Activated naive CD4-positive, alpha-beta T cell treated with anti-CD3 and anti-CD28 coated beads, Interleukin-2, amount 50 U/mL, for 72 hours (primary cell): ENCODE measurements at regions not wholly inside any gene's neighbourhood (a gene's known extent, or its start where the extent isn't known, plus 50 kb on each side); places are given as distances from the start of the nearest gene placed in this dataset.
"Not testable (repeated sequence)": the region's sequence is repeated elsewhere in the genome, so short reads cannot be mapped to it uniquely, and the experiment has no call there.

Experiments
- ATAC-seq, 2 donors: fragments of 150-1000 bp; cut with Tn5 transposase; 2 replicates each; pipeline ENCODE4 v1.10.0; 2021; ENCODE audit warnings: mild to moderate bottlenecking in 2 of 2, moderate library complexity in 2 of 2
- DNase-seq, 2 donors: peaks; one replicate each; pipeline ENCODE4 v3.0.0; 2021 to 2022; ENCODE audit warnings: low spot score in 2 of 2
- H3K27ac Mint-ChIP-seq, 2 donors: one replicate each; pipeline ENCODE4 v1.8.0; 2022; ENCODE audit warnings: mild to moderate bottlenecking in 2 of 2, mixed read lengths in 2 of 2
- H3K36me3 Mint-ChIP-seq, 2 donors: one replicate each; pipeline ENCODE4 v1.8.0; 2022; ENCODE audit warnings: mixed read lengths in 2 of 2
- H3K9me3 Mint-ChIP-seq, 2 donors: one replicate each; pipeline ENCODE4 v1.8.0; 2022; ENCODE audit warnings: mixed read lengths in 2 of 2

GRCh38 chr4:85177092-85177491, 210.6 kb upstream of the WDFY3 start:
- Mint-ChIP-seq H3K27ac (no peak overlapping the region), H3K9me3 (peaks cover 0 to 15% of the 10 kb centered on the region in 2 donors), H3K36me3 (no peaks in the 10 kb centered on the region)
- DNase-seq, result no peak
- ATAC-seq, result no peak

DNA sequence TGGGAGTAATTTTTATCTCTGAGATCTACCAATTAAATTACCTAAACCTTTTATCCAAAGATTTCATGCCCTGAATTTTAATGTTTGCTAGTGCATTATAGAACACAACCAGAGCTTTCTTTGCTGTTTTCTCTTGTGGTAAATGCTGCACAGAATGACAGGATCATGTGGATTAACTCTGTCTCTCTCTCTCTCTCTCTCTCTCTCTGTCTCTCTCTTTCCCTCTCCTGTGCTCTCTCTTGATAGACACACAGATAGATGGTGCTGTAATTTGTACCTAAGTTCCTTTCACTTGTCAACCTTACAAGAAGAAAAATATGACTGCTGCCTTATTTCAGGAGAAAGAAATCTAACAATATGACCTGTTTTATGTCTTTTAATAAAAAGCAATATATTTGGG, 211.2 kb upstream of the WDFY3 start:
- H3K27ac Mint-ChIP-seq, result no peak overlapping the region
- no peak for DNase-seq
- ATAC-seq, result no peak
- H3K36me3 Mint-ChIP-seq, result no peaks in the 10 kb centered on the region
- H3K9me3 Mint-ChIP-seq, result peaks cover 0 to 15% of the 10 kb centered on the region in 2 donors

GRCh38 chr4:85180533-85180932, 214.0 kb upstream of the WDFY3 start:
- Mint-ChIP-seq H3K36me3 (no peaks in the 10 kb centered on the region), H3K9me3 (peaks cover 0 to 9% of the 10 kb centered on the region in 2 donors), H3K27ac (no peak overlapping the region)
- no peak for DNase-seq
- no peak for ATAC-seq

GRCh38 chr4:85187106-85187505, 220.6 kb upstream of the WDFY3 start:
- no peak overlapping the region for H3K27ac Mint-ChIP-seq
- H3K9me3 Mint-ChIP-seq, result peaks cover 3 to 20% of the 10 kb centered on the region in 2 donors
- peaks cover 0 to 4% of the 10 kb centered on the region in 2 donors for H3K36me3 Mint-ChIP-seq
- ATAC-seq (no peak), DNase-seq (no peak)

- not testable (repeated sequence) for DNase-seq, H3K27ac Mint-ChIP-seq, ATAC-seq
- peaks cover 30 to 32% of the 10 kb centered on the region in 2 donors for H3K9me3 Mint-ChIP-seq
- peaks cover 0 to 32% of the 10 kb centered on the region in 2 donors for H3K36me3 Mint-ChIP-seq
Measured at GRCh38 chr4:85196015-85196414, 229.5 kb upstream of the WDFY3 start.

DNA sequence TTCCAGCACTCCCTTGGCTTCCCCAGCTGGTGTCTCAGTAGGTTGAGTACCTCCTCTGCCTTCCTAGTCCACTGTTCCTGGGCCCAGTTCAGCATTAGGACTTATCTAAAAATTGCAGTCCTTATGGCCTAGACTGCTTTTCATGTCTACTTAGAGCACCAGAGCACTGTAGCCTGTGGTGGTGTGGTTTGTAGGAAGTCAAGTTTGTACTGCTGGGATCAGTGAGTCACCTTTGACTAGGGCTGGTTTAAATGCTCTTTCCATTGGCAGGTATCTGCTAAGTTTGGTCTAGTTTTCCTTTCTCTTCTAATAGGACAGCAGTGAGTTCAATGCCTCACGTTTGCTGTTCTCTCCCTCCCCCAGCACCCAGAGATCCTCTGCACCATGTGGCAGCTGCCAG, 233.6 kb upstream of the WDFY3 start:
- no peak for ATAC-seq
- no peak for DNase-seq
- peaks cover 0 to 24% of the 10 kb centered on the region in 2 donors for H3K36me3 Mint-ChIP-seq

DNA sequence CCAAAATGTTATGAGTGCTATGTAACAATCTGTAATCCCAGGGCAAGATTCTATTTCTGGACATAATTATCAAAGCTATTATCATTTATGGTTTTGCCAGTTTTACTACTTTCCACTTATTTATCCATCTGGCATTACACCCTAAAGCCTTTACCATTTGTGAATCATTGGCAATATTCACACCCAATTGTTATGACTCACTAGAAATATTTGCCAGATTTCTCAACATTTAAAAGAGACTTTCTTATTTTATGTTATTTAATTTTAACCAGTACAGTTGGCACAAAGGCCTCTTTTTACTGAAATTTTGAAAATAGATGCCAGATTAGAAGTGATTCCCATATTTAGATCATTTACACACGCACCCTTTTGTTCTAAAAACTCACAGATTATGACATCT, 242.7 kb upstream of the WDFY3 start:
- Mint-ChIP-seq H3K36me3 (peaks cover 6 to 10% of the 10 kb centered on the region in 2 donors), H3K27ac (no peak overlapping the region), H3K9me3 (peaks cover 23 to 33% of the 10 kb centered on the region in 2 donors)
- DNase-seq, result no peak
- ATAC-seq, result no peak

More for the DNA sequence above, 233.6 kb upstream of the WDFY3 start:
- peaks cover 27 to 35% of the 10 kb centered on the region in 2 donors for H3K9me3 Mint-ChIP-seq
- no peak overlapping the region for H3K27ac Mint-ChIP-seq

DNA sequence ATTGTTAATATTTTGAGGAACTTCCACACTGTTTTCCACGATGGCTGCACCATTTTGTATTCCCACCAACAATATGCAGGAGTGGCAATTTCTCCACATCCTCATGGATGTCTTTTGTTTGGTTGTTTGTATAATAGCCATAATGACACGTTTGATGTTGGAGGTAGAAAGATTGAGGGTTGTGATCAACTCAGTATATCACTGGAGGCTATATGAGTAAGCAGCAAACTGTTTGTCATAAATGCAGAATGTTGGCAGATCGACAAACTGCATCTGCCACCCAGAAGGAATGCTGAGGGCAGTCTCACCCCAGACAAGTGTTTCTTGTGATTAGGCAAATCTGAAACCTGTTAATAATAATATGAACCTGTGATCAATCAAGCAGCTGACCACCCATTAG, 243.9 kb upstream of the WDFY3 start:
- no peak overlapping the region for H3K27ac Mint-ChIP-seq
- no peak for ATAC-seq
- H3K9me3 Mint-ChIP-seq, result peaks cover 18 to 32% of the 10 kb centered on the region in 2 donors
- no peak for DNase-seq
- peaks cover 6 to 10% of the 10 kb centered on the region in 2 donors for H3K36me3 Mint-ChIP-seq

GRCh38 chr4:85216571-85216970, 250.1 kb upstream of the WDFY3 start:
- not testable (repeated sequence) for ATAC-seq, H3K27ac Mint-ChIP-seq, H3K36me3 Mint-ChIP-seq, DNase-seq
- H3K9me3 Mint-ChIP-seq, result peaks cover 25 to 38% of the 10 kb centered on the region in 2 donors

DNA sequence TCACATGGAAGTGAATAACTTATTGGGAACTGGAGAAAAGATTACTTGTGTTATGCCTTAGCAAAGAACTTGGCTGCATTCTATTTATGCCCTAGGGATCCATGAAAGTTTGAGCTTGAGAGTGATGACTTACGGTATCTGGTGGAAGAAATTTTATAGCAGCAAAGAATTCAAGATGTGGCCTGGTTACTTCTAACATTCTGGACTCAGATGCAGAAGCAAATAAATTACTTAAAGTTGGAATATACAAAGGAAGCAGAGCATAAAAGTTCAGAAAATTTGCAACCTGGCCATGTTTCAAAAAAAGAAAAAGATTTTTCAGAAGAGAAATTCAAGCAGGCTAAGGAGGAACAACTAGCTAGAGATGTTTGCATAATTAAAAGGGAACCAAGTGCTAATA, 252.3 kb upstream of the WDFY3 start:
- Mint-ChIP-seq H3K36me3 (peaks cover 0 to 6% of the 10 kb centered on the region in 2 donors), H3K27ac (no peak overlapping the region), H3K9me3 (peaks cover 29% of the 10 kb centered on the region in 2 donors)
- DNase-seq (no peak), ATAC-seq (no peak)

DNA sequence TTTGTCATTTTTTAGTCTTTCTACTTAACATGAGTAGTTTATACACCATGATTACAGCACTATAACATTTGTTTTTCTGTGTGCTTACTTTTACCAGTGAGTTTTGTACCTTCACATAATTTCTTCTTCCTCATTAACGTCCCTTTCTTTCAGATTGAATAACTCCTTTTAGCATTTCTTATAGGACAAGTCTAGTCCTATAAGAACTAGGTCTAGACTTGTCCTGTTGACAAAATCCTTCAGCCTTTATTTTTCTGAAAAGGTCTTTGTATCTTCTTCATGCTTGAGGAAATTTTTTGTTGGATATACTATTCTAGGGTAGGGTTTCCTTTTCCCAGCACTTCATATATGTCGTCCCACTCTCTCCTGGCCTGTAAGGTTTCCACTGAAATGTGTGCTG, 253.3 kb upstream of the ARHGAP24 start:
- ATAC-seq, result no peak
- peaks cover 23 to 29% of the 10 kb centered on the region in 2 donors for H3K9me3 Mint-ChIP-seq
- no peak overlapping the region for H3K27ac Mint-ChIP-seq
- peaks cover 0 to 6% of the 10 kb centered on the region in 2 donors for H3K36me3 Mint-ChIP-seq
- DNase-seq, result no peak

DNA sequence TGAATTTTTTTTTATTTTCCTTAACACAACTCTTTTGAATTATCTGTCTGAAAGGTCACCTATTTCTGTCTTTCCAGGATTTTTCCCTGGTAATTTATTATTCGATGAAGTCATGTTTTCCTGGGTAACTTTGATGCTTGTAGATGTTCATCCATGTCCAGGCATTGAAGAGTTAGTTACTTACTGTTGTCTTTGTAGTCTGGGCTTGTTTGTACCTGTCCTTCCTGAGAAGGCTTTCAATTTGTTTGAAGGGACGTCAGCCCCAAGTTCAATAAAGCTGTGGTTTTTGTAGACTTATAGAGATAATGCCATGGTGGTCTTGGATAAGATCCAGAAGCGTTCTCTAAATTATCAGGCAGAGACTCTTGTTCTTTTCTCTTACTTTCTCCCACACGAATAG, 252.4 kb upstream of the ARHGAP24 start:
- peaks cover 18 to 30% of the 10 kb centered on the region in 2 donors for H3K9me3 Mint-ChIP-seq

DNA sequence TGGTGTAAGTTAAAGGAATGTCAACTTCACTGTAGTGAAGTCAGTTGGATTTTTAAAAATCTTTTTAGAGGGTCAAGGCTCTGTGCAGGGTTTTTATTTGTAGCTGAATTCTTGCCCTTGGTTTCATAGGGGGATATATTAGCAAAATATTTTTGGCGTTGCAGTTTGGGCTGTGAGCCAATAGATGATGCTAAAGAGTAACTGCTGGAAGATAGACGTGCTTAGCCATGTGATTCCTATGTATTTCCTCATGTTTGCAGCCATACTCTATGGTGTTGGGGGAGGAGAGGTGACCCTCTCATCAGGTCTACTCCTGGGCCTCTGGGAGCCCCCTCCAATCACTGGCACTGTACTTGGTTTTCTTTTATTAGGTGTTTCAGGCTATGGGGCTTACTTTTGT, 246.7 kb upstream of the ARHGAP24 start:
- peaks cover 6 to 9% of the 10 kb centered on the region in 2 donors for H3K9me3 Mint-ChIP-seq
- no peak for ATAC-seq
- DNase-seq, result no peak
- H3K36me3 Mint-ChIP-seq, result no peaks in the 10 kb centered on the region
- H3K27ac Mint-ChIP-seq, result no peak overlapping the region

More for the DNA sequence above, 252.4 kb upstream of the ARHGAP24 start:
- Mint-ChIP-seq H3K36me3 (no peaks in the 10 kb centered on the region), H3K27ac (no peak overlapping the region)
- no peak for DNase-seq
- no peak for ATAC-seq

DNA sequence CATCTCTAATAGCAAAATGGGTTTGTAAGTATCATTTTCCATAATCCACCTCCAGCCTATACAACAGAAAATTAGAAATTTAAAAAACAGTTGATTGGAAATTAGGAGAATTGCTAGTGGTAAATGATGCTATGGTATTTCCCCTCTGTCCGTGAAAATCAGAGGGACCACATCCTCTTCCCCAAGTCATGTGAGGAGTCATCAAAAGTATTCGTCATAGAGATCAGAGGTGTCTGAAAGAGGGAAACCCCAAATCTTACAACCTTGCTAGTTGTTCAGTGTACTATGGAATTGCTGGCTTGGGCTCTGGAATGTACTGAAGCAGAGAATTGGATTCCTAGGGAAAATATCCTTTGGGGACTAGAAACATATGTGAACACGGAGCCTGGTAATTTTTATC, 241.4 kb upstream of the ARHGAP24 start:
- Mint-ChIP-seq H3K27ac (no peak overlapping the region), H3K9me3 (peaks cover 1 to 6% of the 10 kb centered on the region in 2 donors), H3K36me3 (no peaks in the 10 kb centered on the region)
- no peak for DNase-seq
- no peak for ATAC-seq

- Mint-ChIP-seq H3K36me3 (peaks cover 0 to 8% of the 10 kb centered on the region in 2 donors), H3K27ac (no peak overlapping the region), H3K9me3 (peaks cover 32 to 41% of the 10 kb centered on the region in 2 donors)
- DNase-seq (no peak), ATAC-seq (no peak)
Measured at GRCh38 chr4:85243857-85244256, 231.1 kb upstream of the ARHGAP24 start.

DNA sequence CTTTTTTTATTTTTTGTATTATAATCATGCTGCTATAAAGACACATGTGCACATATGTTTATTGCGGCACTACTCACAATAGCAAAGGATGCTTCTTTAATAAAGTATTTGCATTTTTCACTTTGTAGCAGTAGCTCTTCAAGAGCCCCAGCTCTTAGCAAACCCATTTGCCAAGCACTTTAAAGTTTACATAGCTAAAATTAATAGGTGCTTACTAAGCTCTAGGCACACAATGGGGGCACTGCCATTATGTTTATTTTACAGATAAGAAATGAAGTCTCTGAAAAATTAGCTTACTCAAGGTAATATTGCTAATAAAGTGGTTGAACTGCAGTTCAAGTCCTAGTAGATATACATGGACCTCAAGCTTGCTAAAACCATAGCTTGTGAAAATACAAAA, 230.3 kb upstream of the ARHGAP24 start:
- ATAC-seq (no peak), DNase-seq (no peak)
- H3K36me3 Mint-ChIP-seq, result peaks cover 0 to 8% of the 10 kb centered on the region in 2 donors
- H3K9me3 Mint-ChIP-seq, result peaks cover 26 to 36% of the 10 kb centered on the region in 2 donors
- H3K27ac Mint-ChIP-seq, result no peak overlapping the region

GRCh38 chr4:85246055-85246454, 228.9 kb upstream of the ARHGAP24 start:
- peaks cover 0 to 8% of the 10 kb centered on the region in 2 donors for H3K36me3 Mint-ChIP-seq
- no peak for ATAC-seq
- no peak overlapping the region for H3K27ac Mint-ChIP-seq

DNA sequence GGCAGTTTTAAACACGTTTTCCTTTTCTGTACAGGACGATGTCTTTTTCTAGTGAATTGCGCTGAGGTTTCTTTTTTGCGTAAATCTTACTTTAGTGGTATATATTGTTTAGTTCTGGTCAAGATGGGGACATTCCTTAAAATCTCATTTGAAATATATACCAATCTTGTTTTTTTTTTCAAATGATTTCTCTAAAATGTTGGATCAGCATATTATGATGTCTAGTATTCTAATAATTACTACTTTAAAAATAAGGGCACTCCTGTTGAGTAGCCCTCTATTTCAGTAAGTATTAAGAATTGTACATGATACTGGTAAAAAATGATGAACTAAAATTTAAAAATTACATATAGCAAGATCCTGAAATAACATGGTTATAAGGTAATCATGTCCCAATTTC, 224.1 kb upstream of the ARHGAP24 start:
- ATAC-seq (no peak), DNase-seq (no peak)
- peaks cover 6 to 15% of the 10 kb centered on the region in 2 donors for H3K36me3 Mint-ChIP-seq
- no peak overlapping the region for H3K27ac Mint-ChIP-seq
- H3K9me3 Mint-ChIP-seq, result peaks cover 31 to 39% of the 10 kb centered on the region in 2 donors

More at GRCh38 chr4:85246055-85246454, 228.9 kb upstream of the ARHGAP24 start:
- no peak for DNase-seq
- H3K9me3 Mint-ChIP-seq, result peaks cover 22 to 33% of the 10 kb centered on the region in 2 donors
